GM13976 (cell line): ENCODE measurements at regions not wholly inside any gene's neighbourhood (a gene's known extent, or its start where the extent isn't known, plus 50 kb on each side); places are given as distances from the start of the nearest gene placed in this dataset.
"Not testable (repeated sequence)": the region's sequence is repeated elsewhere in the genome, so short reads cannot be mapped to it uniquely, and the experiment has no call there.

ENCODE experiments used
- DNase-seq: peaks from one replicate; pipeline ENCODE4 v3.0.0; 2012; ENCODE audit warnings: low spot score
- CTCF ChIP-seq: IDR thresholded peaks from 2 replicates; pipeline ENCODE4 v1.5.1; 2012; ENCODE audit warnings: borderline replicate concordance, mild to moderate bottlenecking; ENCODE audit not compliant: insufficient read depth; ENCODE audit errors: extremely low read depth, missing control alignments, control extremely low read depth
- in situ Hi-C: fragments of 300-500 bp; cut with MboI; formaldehyde crosslinking; loops from one replicate; pipeline ENCODE4 v1.12.0; 2022; ENCODE audit warnings: low sequenced_read_pairs, mixed read lengths, inconsistent platforms; ENCODE audit not compliant: unreplicated experiment

DNA sequence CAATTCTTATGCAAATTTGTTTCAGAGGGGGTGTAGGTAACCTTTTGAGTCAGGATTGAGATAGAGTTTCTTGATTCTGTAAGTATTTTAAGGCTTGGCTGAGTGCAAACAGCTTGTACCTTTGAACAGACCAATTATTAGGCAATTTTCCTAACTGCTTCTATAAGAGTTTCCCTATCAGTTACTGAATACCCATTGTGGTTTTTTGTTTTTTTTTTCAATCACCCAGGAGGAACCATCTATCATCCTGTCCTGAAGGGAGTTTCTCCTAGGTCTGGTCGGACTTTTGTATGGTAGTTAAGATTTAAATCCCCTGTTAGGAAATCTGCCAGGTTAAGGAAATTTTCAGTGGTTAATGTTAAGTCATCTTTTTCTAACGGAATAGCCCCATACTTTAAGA is 319.4 kb upstream of the SLC39A10 start:
- in situ Hi-C loops = loop anchor here (10.0 kb wide), 1 partner anchor 317 kb away; the partner anchor contains the start of gene SLC39A10
- no peak for DNase-seq
- TF ChIP-seq CTCF = no peak

DNA sequence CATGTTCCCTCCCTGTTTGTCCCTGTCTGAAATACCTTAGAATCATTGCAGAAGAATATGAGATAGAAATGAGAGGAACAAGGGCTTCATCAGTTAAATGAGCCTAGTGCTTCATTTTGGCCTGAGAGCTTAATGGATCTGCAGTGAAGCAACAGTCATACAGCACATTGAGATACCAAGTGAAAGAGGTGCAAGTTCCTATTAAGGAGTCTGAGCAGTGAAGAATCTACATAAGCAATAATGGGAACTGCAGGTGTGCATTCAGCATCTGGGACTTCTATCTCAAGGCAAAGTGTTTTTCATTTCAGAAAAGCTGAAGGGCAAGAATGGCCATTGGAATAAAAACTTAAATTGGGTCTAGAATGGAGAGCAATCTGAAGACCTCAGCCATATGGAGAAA is 323.2 kb upstream of the SLC39A10 start:
- no peak for TF ChIP-seq CTCF
- no peak for DNase-seq
- in situ Hi-C loops = loop anchor here (10.0 kb wide), 1 partner anchor 321 kb away; the partner anchor contains the start of gene SLC39A10

DNA sequence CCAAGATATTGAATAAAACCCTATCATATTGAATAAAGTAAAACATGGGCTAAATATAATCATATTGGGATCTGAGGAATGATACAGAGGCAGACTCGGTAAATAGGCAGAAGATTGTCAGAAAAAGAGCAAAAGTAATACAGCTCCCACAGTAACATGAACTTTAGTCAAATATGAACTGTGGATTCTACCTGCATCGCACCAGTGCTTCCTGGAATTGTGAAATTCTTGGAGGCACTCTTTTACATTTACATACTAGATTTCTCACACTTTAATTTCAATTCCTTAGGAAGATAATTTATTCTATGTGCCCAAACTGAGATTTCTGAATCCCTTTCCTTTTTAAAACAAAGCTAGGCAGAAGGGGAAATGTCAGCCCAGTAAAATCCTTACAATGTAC is 325.1 kb upstream of the SLC39A10 start:
- no peak for TF ChIP-seq CTCF
- in situ Hi-C loops = loop anchor here (10.0 kb wide), 1 partner anchor 323 kb away; the partner anchor contains the start of gene SLC39A10

DNA sequence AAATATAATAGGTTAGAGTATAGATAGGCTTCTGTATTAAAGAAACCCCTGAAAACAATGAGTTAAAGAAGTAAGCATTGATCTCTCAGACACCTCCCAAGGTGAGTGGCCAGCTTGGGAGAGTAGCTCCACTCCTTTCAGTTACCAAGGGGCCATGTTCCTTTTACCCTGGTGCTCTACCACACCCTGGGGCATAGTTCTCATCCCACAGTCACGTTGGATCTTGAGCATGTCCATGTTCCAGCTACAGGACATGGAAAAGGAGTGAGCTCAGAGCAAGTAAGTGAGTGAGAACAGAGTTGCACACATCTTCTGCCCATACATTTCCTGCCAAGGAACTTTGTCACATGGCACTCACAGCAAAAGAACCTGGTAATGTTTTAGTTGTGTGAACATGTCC is 325.9 kb upstream of the SLC39A10 start:
- DNase-seq = no peak
- in situ Hi-C loops = loop anchor here (10.0 kb wide), 1 partner anchor 324 kb away; the partner anchor contains the start of gene SLC39A10
- no peak for TF ChIP-seq CTCF

More for the DNA sequence above, 325.1 kb upstream of the SLC39A10 start:
- DNase-seq = no peak

GRCh38 chr2:195330513-195330956 is 326.5 kb upstream of the SLC39A10 start:
- no peak for TF ChIP-seq CTCF
- no peak for DNase-seq
- in situ Hi-C loops = loop anchor here (10.0 kb wide), 1 partner anchor 324 kb away; the partner anchor contains the start of gene SLC39A10

GRCh38 chr2:195329784-195330183 is 327.2 kb upstream of the SLC39A10 start:
- not testable (repeated sequence) for DNase-seq
- in situ Hi-C loops = loop anchor here (10.0 kb wide), 1 partner anchor 325 kb away; the partner anchor contains the start of gene SLC39A10

DNA sequence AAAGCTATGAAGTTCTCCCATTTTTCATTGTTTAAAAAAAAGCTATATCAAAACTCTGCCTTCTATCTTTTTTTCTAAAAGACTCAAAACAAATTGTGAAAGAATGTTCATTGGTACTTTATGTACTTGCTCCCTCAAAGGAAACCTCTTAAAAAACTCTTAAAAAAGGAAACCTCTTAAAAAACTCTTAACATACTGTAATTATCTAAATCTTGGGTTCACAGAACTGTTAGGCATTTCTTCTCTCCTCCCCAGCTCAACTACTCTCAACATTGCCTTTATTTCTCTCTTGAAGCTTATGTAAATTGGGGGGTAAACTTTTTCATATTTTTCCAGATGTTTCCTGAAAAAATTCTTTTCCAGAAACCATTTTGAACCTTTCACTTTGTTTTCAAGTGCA is 330.5 kb upstream of the SLC39A10 start:
- no peak for DNase-seq
- in situ Hi-C loops = no loop called here
- no peak for TF ChIP-seq CTCF
